GM19023 (cell line): ENCODE measurements at regions not wholly inside any gene's neighbourhood (a gene's known extent, or its start where the extent isn't known, plus 50 kb on each side); places are given as distances from the start of the nearest gene placed in this dataset.
"Not testable (repeated sequence)": the region's sequence is repeated elsewhere in the genome, so short reads cannot be mapped to it uniquely, and the experiment has no call there.

Experiments used
- ATAC-seq: cut with Tn5 transposase; IDR thresholded peaks from one replicate; pipeline ENCODE4 v1.9.1; 2021; ENCODE audit warnings: mild to moderate bottlenecking, moderate library complexity; ENCODE audit not compliant: unreplicated experiment

- no peak for ATAC-seq
These were observed 193.8 kb upstream of the RND3 start for GRCh38 chr2:150681120-150681804.

DNA sequence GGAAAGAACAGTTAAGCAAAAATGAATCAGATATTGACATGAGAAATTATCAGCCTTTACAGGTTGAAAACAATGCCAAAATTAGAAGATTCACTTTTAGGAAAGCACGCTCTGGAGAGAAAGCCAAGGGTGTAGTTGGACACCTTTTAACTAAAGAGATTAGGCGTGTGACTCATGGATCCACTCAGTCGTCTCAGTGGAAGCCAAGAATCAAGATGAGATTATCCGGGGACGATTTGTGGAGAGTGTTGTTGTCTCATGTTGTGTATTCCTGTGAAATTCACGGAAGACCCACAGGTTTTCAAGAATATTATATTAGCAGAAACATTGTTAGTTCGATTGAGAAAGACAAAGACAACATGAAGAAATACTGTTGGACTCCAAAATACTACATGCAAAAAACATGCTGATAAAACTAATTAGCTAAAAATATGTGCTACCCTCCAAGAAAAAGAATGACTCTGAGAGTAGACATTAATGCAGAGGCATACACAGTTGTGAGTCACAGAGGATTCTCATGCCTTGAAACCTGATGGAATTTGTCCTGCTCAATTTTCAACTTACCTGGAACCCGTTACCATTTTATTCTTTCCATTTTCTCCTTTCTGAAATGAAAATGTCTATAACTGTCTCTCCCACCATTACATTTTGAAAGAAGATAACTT is 192.1 kb upstream of the RND3 start:
- ATAC-seq = no peak

DNA sequence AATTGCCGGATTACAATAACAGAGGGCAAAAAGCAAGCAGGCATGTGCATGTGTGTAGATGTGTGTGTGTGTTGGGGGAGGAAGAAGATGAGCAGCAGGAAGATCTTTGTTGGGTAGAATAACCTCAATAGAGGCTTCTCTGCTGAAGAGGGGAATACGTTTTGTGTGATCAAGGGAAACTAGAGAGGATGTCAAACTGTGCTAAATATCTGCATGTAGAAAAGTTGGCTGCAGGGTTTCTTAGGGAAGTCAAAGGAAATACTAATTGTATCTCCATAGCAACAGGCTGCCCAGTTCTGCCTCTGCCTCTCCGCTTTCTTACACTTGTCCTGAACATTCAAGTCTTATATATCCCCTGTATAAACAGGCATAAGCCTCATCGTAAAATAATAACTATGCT is 190.1 kb upstream of the RND3 start:
- no peak for ATAC-seq

- no peak for ATAC-seq
These were observed 189.4 kb upstream of the RND3 start for GRCh38 chr2:150676747-150677383.

GRCh38 chr2:150675807-150676206 is 188.3 kb upstream of the RND3 start:
- ATAC-seq = no peak

DNA sequence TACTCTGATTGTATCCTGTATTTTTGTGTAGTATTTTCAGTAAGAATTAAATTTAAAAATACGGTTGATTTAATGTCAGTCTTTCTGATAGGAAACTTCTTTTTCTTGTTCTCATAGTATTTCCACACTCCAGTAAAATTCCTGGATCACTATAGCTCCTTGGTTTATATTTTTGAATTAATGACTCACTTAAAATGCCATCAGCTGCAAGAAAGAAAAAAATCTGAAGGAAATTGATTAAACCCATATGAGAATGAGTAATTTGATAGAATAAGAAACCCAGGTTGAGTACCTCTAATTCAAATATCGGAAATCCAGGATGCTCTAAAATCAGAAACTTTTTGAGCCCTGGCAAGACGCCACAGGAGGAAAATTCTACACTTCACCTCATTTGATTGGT is 186.8 kb upstream of the RND3 start:
- no peak for ATAC-seq

DNA sequence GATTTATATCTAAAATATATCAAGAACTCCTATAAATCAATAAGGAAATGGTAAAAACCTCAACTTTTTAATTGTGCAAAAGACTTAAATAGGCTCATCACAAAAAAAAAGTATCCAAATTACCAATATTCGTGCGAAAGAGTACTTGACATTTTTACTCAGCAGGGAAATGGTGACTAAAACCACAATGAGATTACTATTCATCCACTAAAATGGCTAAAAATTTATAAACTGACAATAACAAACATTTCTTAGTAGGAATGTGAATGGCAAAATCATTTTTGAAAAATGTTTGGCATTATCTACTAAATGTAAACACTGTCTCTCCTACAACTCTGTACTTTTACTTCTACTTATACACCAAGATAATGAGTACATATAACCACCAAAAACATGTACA is 184.8 kb upstream of the RND3 start:
- ATAC-seq = no peak

DNA sequence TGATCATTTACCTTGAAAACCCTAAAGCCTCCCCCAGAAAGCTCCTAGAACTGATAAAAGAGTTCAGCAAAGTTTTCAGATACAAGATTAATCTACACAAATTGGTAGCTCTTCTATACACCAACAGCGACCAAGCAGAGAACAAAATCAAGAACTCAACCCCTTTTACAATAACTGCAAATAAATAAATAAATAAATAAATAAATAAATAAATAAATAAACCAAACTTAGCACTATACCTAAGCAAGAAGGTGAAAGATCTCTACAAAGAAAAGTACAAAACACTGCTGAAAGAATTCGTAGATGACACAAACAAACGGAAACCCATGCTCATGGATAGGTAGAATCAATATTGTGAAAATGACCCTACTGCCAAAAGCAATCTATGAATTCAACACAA is 182.0 kb upstream of the RND3 start:
- ATAC-seq = no peak

GRCh38 chr2:150667039-150667438 is 179.6 kb upstream of the RND3 start:
- ATAC-seq = not testable (repeated sequence)

GRCh38 chr2:150663143-150663542 is 175.7 kb upstream of the RND3 start:
- ATAC-seq = no peak

DNA sequence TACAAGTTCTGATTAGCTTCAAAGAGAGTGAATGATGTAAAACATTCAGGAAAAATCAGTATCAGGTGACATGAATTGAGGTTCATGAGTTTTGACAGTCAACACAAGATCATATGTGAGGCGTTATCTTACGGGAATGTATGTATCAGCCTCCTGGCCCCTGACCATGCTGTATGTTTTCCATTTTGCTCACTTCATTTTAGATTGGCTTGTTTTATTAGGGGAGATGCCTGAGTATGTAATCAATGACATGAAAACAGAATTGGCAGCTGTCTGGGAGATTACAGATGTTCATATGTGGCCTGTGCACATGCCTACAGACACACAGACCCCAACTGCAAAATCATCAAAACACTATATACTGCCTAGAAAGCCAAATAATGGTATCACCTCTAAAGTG is 168.5 kb upstream of the RND3 start:
- ATAC-seq = no peak

DNA sequence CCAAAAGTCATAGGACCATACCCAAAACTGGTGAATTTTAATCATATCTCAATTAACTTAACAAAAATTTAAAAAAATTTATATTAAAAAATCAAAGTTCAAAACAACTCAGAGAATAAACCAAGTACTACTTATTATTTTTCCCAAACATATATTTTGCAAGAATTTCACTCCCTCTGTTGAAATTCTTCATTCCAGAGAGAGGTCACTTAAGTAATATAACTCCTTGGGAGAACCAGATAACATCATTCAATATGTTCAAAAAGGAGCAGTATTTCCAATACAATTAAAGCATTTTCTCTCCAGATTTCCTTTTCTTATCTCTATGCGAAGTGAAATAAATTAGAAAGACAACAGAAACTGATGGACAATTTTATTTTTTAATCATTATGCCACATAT is 165.9 kb upstream of the RND3 start:
- no peak for ATAC-seq

DNA sequence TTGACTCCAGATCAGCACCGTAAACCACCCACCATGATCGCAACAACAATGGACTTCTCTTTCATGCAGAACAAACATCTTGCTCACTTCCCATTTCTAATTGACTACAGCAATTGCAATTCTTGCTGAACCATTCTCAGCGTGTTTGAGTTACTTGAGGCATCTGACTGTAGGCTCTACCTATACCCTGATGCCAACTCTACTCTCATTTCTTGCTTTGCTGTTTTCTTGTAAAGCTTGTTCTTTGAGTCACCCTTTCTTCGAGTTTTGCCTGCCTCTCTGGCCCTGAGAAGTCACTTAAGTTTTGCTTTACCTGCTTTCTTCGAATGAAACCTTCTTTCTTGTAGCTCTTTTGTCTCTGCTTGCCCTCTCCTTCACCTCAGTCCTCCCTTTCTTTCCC is 160.5 kb upstream of the RND3 start:
- ATAC-seq = no peak

DNA sequence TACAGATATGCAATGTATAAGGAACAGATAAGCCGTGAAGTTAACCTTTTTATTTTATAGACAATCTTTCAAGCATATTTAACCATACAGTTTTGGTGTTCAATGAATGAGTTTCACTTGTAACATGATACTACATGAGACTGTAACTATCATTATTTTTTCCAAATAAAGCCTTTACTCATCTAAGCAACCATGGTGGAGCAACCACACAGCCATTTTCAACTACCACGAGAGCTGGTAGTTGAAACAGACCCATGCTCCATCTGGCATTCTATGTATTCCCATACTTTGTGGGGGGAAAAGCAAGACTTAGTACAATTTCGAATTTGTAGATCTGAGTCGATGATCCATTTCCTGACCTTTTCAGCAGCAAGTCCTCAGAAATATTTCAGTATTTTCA is 159.3 kb upstream of the RND3 start:
- ATAC-seq = no peak

GRCh38 chr2:150644298-150645067 is 157.0 kb upstream of the RND3 start:
- ATAC-seq = no peak

- no peak for ATAC-seq
These were observed 155.8 kb upstream of the RND3 start for GRCh38 chr2:150643114-150643725.

- no peak for ATAC-seq
These were observed 152.6 kb upstream of the RND3 start for GRCh38 chr2:150640039-150640438.

DNA sequence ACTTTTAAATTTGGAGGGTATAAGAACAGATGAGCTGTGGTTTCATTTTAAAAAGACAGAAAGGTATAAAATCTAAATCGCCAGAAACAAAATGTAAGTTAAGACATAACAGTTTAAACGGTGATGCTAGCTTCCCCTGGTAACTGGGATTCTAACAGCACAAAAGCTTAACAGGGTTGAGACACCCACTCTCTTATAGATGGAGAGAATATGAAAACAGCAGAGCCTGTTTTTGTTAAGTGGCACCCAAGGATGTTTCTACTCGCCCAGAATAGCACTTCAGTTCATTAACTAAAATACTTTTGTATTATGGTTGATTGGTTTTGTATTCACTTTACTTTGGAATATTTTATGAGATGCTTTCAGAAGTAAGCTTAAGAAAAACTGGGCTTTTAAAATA is 151.9 kb upstream of the RND3 start:
- no peak for ATAC-seq

GRCh38 chr2:150631236-150631821 is 143.9 kb upstream of the RND3 start:
- ATAC-seq = no peak

- ATAC-seq = no peak
These were observed 143.2 kb upstream of the RND3 start for GRCh38 chr2:150630587-150631235.
